Neural progenitor cell (in vitro differentiated cells): ENCODE measurements at regions not wholly inside any gene's neighbourhood (a gene's known extent, or its start where the extent isn't known, plus 50 kb on each side); places are given as distances from the start of the nearest gene placed in this dataset.

ENCODE experiments used
- DNase-seq: peaks from one replicate; pipeline ENCODE4 v3.0.0-alpha.2; 2016; ENCODE audit warnings: low spot score
- H2AFZ ChIP-seq: fragments of 200-600 bp; sonication (generic); replicated peaks from 2 replicates; pipeline ENCODE4 v1.6.1; 2016; ENCODE audit warnings: antibody characterized with exemption
- H3F3A ChIP-seq: fragments of 200-600 bp; sonication (generic); 2 replicates; pipeline ENCODE4 v1.6.1; 2016; ENCODE audit warnings: antibody characterized with exemption, low read depth
- H3K27ac ChIP-seq: fragments of 200-600 bp; sonication (generic); 2 replicates; pipeline ENCODE4 v1.5.1; 2016; ENCODE audit warnings: mild to moderate bottlenecking
- H3K27me3 ChIP-seq: fragments of 200-600 bp; sonication (generic); 2 replicates; pipeline ENCODE4 v1.6.1; 2016; ENCODE audit warnings: mild to moderate bottlenecking, moderate library complexity
- H3K36me3 ChIP-seq: fragments of 200-600 bp; sonication (generic); 2 replicates; pipeline ENCODE4 v1.5.1; 2016
- H3K4me1 ChIP-seq: fragments of 200-600 bp; sonication (generic); 2 replicates; pipeline ENCODE4 v1.6.1; 2016; ENCODE audit warnings: mixed run types
- H3K4me2 ChIP-seq: fragments of 200-600 bp; sonication (generic); 2 replicates; pipeline ENCODE4 v1.6.1; 2016
- H3K4me3 ChIP-seq: fragments of 200-600 bp; sonication (generic); 2 replicates; pipeline ENCODE4 v1.5.1; 2016
- H3K79me2 ChIP-seq: fragments of 200-600 bp; sonication (generic); 2 replicates; pipeline ENCODE4 v1.6.1; 2016; ENCODE audit warnings: low read depth
- H3K9ac ChIP-seq: fragments of 200-600 bp; sonication (generic); 2 replicates; pipeline ENCODE4 v1.6.1; 2016
- H3K9me3 ChIP-seq: fragments of 200-600 bp; sonication (generic); 2 replicates; pipeline ENCODE4 v1.5.1; 2016; ENCODE audit warnings: low read depth
- H4K20me1 ChIP-seq: fragments of 200-600 bp; sonication (generic); 2 replicates; pipeline ENCODE4 v1.6.1; 2016; ENCODE audit warnings: low read depth
- H3K27ac Mint-ChIP-seq: 3 replicates; pipeline ENCODE4 v1.8.0; 2021; ENCODE audit warnings: mixed read lengths
- H3K27me3 Mint-ChIP-seq: 2 replicates; pipeline ENCODE4 v1.8.0; 2022; ENCODE audit warnings: low read depth, mild to moderate bottlenecking, inconsistent platforms, moderate library complexity, mixed read lengths; ENCODE audit not compliant: insufficient read depth
- H3K36me3 Mint-ChIP-seq: 3 replicates; pipeline ENCODE4 v1.8.0; 2021; ENCODE audit warnings: mixed read lengths
- H3K4me1 Mint-ChIP-seq: 3 replicates; pipeline ENCODE4 v1.8.0; 2021; ENCODE audit warnings: mixed read lengths
- H3K4me3 Mint-ChIP-seq: 3 replicates; pipeline ENCODE4 v1.8.0; 2021; ENCODE audit warnings: mild to moderate bottlenecking, moderate library complexity, mixed read lengths
- H3K9me3 Mint-ChIP-seq: 3 replicates; pipeline ENCODE4 v1.8.0; 2020; ENCODE audit warnings: mixed read lengths
- EZH2 ChIP-seq: fragments of 200-600 bp; sonication (generic); IDR thresholded peaks from 2 replicates; pipeline ENCODE4 v1.6.1; 2017; ENCODE audit warnings: antibody characterized with exemption, mild to moderate bottlenecking, moderate library complexity
- EZH2phosphoT487 ChIP-seq: fragments of 200-600 bp; sonication (generic); IDR thresholded peaks from 2 replicates; pipeline ENCODE4 v1.6.1; 2017; ENCODE audit warnings: antibody characterized with exemption
- TF ChIP-seq, protein P1 (sequence below): fragments of 200-600 bp; sonication (generic); IDR thresholded peaks from 2 replicates; pipeline ENCODE4 v1.5.1; 2017; ENCODE audit warnings: antibody characterized with exemption, mild to moderate bottlenecking

DNA sequence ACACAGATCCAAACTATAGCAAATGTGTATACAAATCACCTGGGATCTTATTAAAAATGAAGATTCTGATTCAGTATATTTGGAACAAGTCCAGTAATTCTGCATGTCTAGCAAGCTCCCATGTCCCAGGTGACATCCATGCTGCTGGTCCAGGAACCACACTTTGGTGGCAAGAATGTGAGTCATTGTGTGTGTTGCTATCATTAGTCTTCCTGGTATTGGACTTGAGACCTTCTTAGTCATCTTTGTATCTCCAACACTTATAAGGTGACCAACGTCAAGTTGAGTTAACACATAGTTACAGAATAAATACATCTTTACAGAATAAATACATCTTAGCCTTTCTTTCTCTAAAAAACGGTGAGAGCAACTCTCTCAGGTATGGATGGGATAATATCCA is 107.9 kb upstream of the NDUFV2 start:
- Histone ChIP-seq H3K4me1 (peaks cover 19% of the 10 kb centered on the region), H3K9me3 (no peaks in the 10 kb centered on the region), H3K79me2 (no peaks in the 10 kb centered on the region), H3K27me3 (no peaks in the 10 kb centered on the region), H3K36me3 (no peaks in the 10 kb centered on the region), H3K27ac (no peak overlapping the region), H3F3A (peaks cover 7% of the 10 kb centered on the region), H2AFZ (no peak overlapping the region), H4K20me1 (no peaks in the 10 kb centered on the region), H3K4me2 (no peak overlapping the region), H3K9ac (no peak overlapping the region), H3K4me3 (no peak overlapping the region)
- TF ChIP-seq, protein P1, sequence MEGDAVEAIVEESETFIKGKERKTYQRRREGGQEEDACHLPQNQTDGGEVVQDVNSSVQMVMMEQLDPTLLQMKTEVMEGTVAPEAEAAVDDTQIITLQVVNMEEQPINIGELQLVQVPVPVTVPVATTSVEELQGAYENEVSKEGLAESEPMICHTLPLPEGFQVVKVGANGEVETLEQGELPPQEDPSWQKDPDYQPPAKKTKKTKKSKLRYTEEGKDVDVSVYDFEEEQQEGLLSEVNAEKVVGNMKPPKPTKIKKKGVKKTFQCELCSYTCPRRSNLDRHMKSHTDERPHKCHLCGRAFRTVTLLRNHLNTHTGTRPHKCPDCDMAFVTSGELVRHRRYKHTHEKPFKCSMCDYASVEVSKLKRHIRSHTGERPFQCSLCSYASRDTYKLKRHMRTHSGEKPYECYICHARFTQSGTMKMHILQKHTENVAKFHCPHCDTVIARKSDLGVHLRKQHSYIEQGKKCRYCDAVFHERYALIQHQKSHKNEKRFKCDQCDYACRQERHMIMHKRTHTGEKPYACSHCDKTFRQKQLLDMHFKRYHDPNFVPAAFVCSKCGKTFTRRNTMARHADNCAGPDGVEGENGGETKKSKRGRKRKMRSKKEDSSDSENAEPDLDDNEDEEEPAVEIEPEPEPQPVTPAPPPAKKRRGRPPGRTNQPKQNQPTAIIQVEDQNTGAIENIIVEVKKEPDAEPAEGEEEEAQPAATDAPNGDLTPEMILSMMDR: no peak
- TF ChIP-seq EZH2phosphoT487 (no peak), EZH2 (no peak)
- no peaks in the 10 kb centered on the region for H3K36me3 Mint-ChIP-seq
- peaks cover 2% of the 10 kb centered on the region for H3K27me3 Mint-ChIP-seq
- no peaks in the 10 kb centered on the region for H3K9me3 Mint-ChIP-seq
- no peak for DNase-seq
- H3K27ac Mint-ChIP-seq: no peak overlapping the region
- no peak overlapping the region for H3K4me3 Mint-ChIP-seq
- peaks cover 10% of the 10 kb centered on the region for H3K4me1 Mint-ChIP-seq

DNA sequence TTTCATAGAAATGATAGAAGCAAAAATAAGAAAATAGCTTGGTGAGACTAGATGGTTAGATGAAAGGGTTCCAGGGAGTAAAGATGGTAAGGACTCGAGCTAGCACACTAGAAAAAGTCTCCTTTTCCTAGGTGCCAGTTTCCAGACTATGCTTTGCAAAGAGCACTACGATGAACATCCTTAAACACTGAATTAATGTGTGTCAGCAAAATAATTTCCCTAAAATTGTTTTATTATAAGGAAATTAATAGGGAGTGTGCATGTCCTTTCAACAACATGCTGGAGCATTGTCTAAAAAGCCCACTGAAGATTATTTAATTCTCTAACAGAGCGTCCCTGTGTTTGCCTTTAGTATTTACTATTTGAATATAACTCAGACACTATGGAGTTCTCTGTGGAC is 107.4 kb upstream of the NDUFV2 start:
- no peak overlapping the region for H2AFZ ChIP-seq
- no peaks in the 10 kb centered on the region for H3K36me3 ChIP-seq
- no peaks in the 10 kb centered on the region for H3K79me2 ChIP-seq
- H3K27ac ChIP-seq: no peak overlapping the region
- peaks cover 14% of the 10 kb centered on the region for H3K4me1 Mint-ChIP-seq
- DNase-seq: no peak
- peaks cover 2% of the 10 kb centered on the region for H3K27me3 Mint-ChIP-seq
- no peaks in the 10 kb centered on the region for H3K9me3 ChIP-seq
- no peaks in the 10 kb centered on the region for H4K20me1 ChIP-seq
- H3K4me2 ChIP-seq: no peak overlapping the region
- H3K27me3 ChIP-seq: no peaks in the 10 kb centered on the region
- TF ChIP-seq, protein P1: no peak
- TF ChIP-seq EZH2phosphoT487 (no peak), EZH2 (no peak)
- H3K4me3 Mint-ChIP-seq: no peak overlapping the region
- peaks cover 7% of the 10 kb centered on the region for H3F3A ChIP-seq
- H3K9me3 Mint-ChIP-seq: no peaks in the 10 kb centered on the region
- no peak overlapping the region for H3K9ac ChIP-seq
- H3K4me3 ChIP-seq: no peak overlapping the region
- H3K27ac Mint-ChIP-seq: no peak overlapping the region
- no peaks in the 10 kb centered on the region for H3K36me3 Mint-ChIP-seq
- peaks cover 23% of the 10 kb centered on the region for H3K4me1 ChIP-seq

DNA sequence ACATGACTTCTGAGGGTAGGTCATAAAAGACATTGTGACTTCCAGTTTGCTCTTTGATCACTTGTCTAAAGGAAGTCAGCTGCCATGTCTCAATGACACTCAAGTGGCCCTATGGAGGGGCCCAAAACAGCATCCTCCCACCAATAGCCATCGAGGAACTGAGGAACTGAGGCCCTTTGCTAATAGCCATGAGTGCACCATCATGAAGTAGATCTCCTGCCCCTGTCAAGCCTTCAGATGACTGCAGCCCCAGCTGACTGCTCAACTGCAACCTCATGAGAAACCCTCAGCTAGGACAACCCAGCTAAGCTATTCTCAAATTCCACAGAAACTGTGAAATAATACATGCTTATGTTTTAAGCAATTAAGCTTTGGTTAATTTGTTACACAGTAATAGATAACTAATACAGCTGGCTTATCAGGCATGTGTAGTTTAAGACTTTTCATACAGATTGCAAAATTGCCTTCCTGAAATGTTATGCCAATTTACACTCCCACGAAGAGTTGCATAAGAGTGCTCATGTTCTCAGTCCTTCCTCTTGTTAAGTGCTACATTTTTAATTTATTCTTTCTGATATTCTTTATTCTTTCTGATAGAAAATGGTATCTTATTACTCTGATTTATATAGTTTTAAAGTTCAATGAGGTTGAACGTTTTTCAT is 105.6 kb upstream of the NDUFV2 start:
- no peaks in the 10 kb centered on the region for H3K9me3 Mint-ChIP-seq
- Histone ChIP-seq H3K27me3 (no peaks in the 10 kb centered on the region), H3K79me2 (no peaks in the 10 kb centered on the region), H3K9ac (no peak overlapping the region), H3K27ac (no peak overlapping the region), H3K4me2 (no peak overlapping the region), H3F3A (peaks cover 7% of the 10 kb centered on the region), H3K4me1 (peaks cover 26% of the 10 kb centered on the region), H3K36me3 (no peaks in the 10 kb centered on the region), H3K4me3 (no peak overlapping the region), H4K20me1 (no peaks in the 10 kb centered on the region), H2AFZ (no peak overlapping the region), H3K9me3 (no peaks in the 10 kb centered on the region)
- no peak overlapping the region for H3K27ac Mint-ChIP-seq
- H3K4me1 Mint-ChIP-seq: peaks cover 19% of the 10 kb centered on the region
- no peaks in the 10 kb centered on the region for H3K36me3 Mint-ChIP-seq
- DNase-seq: no peak
- H3K4me3 Mint-ChIP-seq: no peak overlapping the region
- H3K27me3 Mint-ChIP-seq: peaks cover 2% of the 10 kb centered on the region
- TF ChIP-seq EZH2 (no peak), EZH2phosphoT487 (no peak)
- TF ChIP-seq, protein P1: no peak
